ENCODE measurements at regions not wholly inside any gene's neighbourhood (a gene's known extent, or its start where the extent isn't known, plus 50 kb on each side); places are given as distances from the start of the nearest gene placed in this dataset.

DNA sequence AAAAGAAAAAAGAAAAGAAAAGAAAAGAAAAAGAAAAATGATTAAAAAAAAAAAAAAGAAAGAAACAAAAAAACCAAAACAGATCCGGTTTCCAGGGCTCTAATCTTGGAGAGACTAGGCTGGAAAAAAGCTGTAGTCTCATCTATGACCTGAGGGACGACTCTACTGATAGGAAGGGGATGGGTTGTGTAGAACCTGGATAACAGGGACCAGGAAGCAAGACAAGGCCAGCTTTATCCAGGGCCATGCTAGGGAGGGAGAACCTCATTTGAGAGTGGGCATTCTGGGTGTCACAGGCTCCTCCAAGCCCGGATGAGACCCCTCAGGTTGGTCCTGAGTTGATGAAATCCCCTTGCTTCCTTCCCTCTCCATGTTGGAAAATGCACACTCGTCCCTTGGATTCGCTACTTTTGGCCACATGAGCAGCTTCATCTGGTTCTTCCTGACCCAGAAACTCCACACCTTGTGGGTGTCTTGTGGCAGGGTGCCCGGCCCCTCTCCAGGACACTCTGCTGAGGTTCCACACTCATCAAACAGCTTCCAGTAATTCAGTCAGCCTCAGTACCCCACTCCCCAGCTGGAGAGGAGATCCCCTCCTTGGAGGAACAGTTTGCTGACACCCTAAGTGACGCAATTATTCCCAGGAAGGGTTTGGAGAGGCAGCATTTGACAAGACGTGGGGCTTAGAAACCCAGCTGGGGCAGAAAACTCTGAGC is 71.1 kb upstream of the LHFPL2 start:
- TF ChIP-seq RARB (CRISPR knock-in tag; IDR thresholded peaks at IDR 0.05), result no peak
- no peak for TF ChIP-seq ZFP30 (CRISPR knock-in tag; IDR thresholded peaks at IDR 0.05)
- no peak for TF ChIP-seq ISL1 (CRISPR knock-in tag; IDR thresholded peaks at IDR 0.05)
- TF ChIP-seq TOX (CRISPR knock-in tag; IDR thresholded peaks at IDR 0.05; ENCODE audit: borderline replicate concordance), result no peak
- TF ChIP-seq, protein P1, sequence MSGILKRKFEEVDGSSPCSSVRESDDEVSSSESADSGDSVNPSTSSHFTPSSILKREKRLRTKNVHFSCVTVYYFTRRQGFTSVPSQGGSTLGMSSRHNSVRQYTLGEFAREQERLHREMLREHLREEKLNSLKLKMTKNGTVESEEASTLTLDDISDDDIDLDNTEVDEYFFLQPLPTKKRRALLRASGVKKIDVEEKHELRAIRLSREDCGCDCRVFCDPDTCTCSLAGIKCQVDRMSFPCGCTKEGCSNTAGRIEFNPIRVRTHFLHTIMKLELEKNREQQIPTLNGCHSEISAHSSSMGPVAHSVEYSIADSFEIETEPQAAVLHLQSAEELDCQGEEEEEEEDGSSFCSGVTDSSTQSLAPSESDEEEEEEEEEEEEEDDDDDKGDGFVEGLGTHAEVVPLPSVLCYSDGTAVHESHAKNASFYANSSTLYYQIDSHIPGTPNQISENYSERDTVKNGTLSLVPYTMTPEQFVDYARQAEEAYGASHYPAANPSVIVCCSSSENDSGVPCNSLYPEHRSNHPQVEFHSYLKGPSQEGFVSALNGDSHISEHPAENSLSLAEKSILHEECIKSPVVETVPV (CRISPR knock-in tag; IDR thresholded peaks at IDR 0.05), result no peak
- no peak for TF ChIP-seq ZNF565 (CRISPR knock-in tag; conservative IDR thresholded peaks at IDR 0.05; ENCODE audit: low read depth)
- TF ChIP-seq, protein P2, sequence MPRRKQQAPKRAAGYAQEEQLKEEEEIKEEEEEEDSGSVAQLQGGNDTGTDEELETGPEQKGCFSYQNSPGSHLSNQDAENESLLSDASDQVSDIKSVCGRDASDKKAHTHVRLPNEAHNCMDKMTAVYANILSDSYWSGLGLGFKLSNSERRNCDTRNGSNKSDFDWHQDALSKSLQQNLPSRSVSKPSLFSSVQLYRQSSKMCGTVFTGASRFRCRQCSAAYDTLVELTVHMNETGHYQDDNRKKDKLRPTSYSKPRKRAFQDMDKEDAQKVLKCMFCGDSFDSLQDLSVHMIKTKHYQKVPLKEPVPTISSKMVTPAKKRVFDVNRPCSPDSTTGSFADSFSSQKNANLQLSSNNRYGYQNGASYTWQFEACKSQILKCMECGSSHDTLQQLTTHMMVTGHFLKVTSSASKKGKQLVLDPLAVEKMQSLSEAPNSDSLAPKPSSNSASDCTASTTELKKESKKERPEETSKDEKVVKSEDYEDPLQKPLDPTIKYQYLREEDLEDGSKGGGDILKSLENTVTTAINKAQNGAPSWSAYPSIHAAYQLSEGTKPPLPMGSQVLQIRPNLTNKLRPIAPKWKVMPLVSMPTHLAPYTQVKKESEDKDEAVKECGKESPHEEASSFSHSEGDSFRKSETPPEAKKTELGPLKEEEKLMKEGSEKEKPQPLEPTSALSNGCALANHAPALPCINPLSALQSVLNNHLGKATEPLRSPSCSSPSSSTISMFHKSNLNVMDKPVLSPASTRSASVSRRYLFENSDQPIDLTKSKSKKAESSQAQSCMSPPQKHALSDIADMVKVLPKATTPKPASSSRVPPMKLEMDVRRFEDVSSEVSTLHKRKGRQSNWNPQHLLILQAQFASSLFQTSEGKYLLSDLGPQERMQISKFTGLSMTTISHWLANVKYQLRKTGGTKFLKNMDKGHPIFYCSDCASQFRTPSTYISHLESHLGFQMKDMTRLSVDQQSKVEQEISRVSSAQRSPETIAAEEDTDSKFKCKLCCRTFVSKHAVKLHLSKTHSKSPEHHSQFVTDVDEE (CRISPR knock-in tag; IDR thresholded peaks at IDR 0.05), result no peak
- TF ChIP-seq GLIS3 (CRISPR knock-in tag; IDR thresholded peaks at IDR 0.05), result no peak
- TF ChIP-seq, protein P3, sequence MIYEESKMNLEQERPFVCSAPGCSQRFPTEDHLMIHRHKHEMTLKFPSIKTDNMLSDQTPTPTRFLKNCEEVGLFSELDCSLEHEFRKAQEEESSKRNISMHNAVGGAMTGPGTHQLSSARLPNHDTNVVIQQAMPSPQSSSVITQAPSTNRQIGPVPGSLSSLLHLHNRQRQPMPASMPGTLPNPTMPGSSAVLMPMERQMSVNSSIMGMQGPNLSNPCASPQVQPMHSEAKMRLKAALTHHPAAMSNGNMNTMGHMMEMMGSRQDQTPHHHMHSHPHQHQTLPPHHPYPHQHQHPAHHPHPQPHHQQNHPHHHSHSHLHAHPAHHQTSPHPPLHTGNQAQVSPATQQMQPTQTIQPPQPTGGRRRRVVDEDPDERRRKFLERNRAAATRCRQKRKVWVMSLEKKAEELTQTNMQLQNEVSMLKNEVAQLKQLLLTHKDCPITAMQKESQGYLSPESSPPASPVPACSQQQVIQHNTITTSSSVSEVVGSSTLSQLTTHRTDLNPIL (CRISPR knock-in tag; IDR thresholded peaks at IDR 0.05; ENCODE audit: low read depth), result no peak
- TF ChIP-seq ZNF8 (CRISPR knock-in tag; IDR thresholded peaks at IDR 0.05), result no peak
- no peak for TF ChIP-seq SNAI2 (CRISPR knock-in tag; IDR thresholded peaks at IDR 0.05)
- TF ChIP-seq ARNTL (CRISPR knock-in tag; IDR thresholded peaks at IDR 0.05; ENCODE audit: borderline replicate concordance, low read depth), result no peak
- ATAC-seq, result no peak

DNA sequence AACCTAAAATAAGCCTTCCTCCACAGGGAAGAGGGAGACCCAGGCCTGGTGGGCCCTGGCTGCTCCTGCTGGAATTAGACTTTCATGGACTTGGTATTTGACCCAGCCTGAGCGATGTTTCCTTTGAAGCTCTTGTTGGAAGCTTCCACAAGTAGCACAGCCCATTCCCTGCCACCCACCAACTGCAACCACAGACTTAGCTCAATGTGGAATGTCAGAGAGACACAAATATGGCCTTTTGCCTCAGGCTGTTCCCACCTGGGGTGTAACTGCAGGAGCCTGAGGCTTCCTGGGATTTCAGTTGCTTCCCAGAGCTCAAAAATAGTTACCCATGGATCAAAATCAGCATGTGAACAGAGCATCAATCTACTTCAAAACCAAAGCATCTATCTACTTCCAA is 70.3 kb upstream of the LHFPL2 start:
- no peak for ATAC-seq
- TF ChIP-seq RARB (CRISPR knock-in tag; IDR thresholded peaks at IDR 0.05) (no peak), ZNF565 (CRISPR knock-in tag; conservative IDR thresholded peaks at IDR 0.05; ENCODE audit: low read depth) (no peak), SNAI2 (CRISPR knock-in tag; IDR thresholded peaks at IDR 0.05) (no peak), BACH2 (CRISPR knock-in tag; IDR thresholded peaks at IDR 0.05; ENCODE audit: borderline replicate concordance) (no peak), ZFP3 (CRISPR knock-in tag; IDR thresholded peaks at IDR 0.05) (no peak), ZNF8 (CRISPR knock-in tag; IDR thresholded peaks at IDR 0.05) (no peak)
- TF ChIP-seq, protein P4, sequence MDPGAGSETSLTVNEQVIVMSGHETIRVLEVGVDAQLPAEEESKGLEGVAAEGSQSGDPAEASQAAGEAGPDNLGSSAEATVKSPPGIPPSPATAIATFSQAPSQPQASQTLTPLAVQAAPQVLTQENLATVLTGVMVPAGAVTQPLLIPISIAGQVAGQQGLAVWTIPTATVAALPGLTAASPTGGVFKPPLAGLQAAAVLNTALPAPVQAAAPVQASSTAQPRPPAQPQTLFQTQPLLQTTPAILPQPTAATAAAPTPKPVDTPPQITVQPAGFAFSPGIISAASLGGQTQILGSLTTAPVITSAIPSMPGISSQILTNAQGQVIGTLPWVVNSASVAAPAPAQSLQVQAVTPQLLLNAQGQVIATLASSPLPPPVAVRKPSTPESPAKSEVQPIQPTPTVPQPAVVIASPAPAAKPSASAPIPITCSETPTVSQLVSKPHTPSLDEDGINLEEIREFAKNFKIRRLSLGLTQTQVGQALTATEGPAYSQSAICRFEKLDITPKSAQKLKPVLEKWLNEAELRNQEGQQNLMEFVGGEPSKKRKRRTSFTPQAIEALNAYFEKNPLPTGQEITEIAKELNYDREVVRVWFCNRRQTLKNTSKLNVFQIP (CRISPR knock-in tag; IDR thresholded peaks at IDR 0.05; ENCODE audit: borderline replicate concordance, low read depth), result no peak

DNA sequence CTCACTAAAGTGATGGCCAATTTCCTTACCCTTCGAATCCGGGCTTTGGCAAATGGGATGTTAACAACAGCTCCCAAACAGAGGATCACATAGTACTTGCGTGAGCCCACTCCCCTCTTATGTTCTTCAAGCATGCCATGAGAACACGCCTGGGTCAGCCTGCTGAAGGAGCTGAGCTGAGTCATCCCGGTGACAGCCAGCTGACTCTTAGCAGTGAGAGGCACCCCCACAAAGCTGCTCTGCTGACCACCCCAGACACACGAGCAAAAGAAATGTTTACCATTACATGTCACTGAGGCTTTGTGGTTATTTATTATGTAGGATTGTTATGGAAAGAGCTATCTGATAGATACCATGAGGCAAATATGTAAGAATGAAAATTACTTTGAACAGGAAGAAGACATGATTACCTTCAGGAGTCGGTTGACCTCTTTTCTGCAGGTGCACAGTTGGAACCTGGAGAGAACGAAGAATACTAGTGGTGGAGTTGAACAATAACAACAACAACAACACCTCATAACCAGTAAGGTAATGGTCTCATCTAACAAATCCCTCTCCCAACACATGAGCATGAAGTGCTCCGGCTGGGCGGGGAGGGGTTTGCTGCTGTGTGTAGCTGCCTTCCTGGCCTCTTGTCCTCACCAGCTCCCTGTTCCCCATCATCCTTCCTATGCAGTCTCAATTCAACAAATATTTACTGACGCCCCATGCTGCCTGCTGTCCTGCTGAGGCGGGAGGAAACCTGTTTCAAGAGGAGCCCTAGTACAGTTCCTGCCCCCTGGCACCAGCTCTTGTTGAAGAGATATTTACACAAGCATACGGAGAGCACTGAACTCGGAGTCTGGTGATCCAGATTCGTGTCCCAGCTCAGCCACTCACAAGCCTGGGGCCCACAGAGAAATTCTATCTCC is 69.4 kb upstream of the LHFPL2 start:
- TF ChIP-seq GLIS3 (CRISPR knock-in tag; IDR thresholded peaks at IDR 0.05), result no peak
- TF ChIP-seq ZNF565 (CRISPR knock-in tag; conservative IDR thresholded peaks at IDR 0.05; ENCODE audit: low read depth), result no peak
- TF ChIP-seq TOX (CRISPR knock-in tag; IDR thresholded peaks at IDR 0.05; ENCODE audit: borderline replicate concordance), result no peak
- TF ChIP-seq BACH2 (CRISPR knock-in tag; IDR thresholded peaks at IDR 0.05; ENCODE audit: borderline replicate concordance), result no peak
- no peak for TF ChIP-seq ZNF8 (CRISPR knock-in tag; IDR thresholded peaks at IDR 0.05)
- no peak for TF ChIP-seq ESRRG (CRISPR knock-in tag; IDR thresholded peaks at IDR 0.05)
- no peak for TF ChIP-seq ARNTL (CRISPR knock-in tag; IDR thresholded peaks at IDR 0.05; ENCODE audit: borderline replicate concordance, low read depth)
- TF ChIP-seq, protein P1 (CRISPR knock-in tag; IDR thresholded peaks at IDR 0.05), result no peak
- TF ChIP-seq, protein P3 (CRISPR knock-in tag; IDR thresholded peaks at IDR 0.05; ENCODE audit: low read depth), result no peak
- no peak for TF ChIP-seq TCF4 (CRISPR knock-in tag; IDR thresholded peaks at IDR 0.05; ENCODE audit: borderline replicate concordance)
- TF ChIP-seq ZNF70 (CRISPR knock-in tag; IDR thresholded peaks at IDR 0.05), result no peak
- TF ChIP-seq, protein P4 (CRISPR knock-in tag; IDR thresholded peaks at IDR 0.05; ENCODE audit: borderline replicate concordance, low read depth), result no peak
- TF ChIP-seq ZFP3 (CRISPR knock-in tag; IDR thresholded peaks at IDR 0.05), result no peak
- no peak for TF ChIP-seq SNAI2 (CRISPR knock-in tag; IDR thresholded peaks at IDR 0.05)
- TF ChIP-seq ZC3H10 (CRISPR knock-in tag; IDR thresholded peaks at IDR 0.05), result no peak
- TF ChIP-seq ZFP30 (CRISPR knock-in tag; IDR thresholded peaks at IDR 0.05), result no peak
- no peak for TF ChIP-seq OSR1 (CRISPR knock-in tag; IDR thresholded peaks at IDR 0.05)
- no peak for TF ChIP-seq PPARA (CRISPR knock-in tag; IDR thresholded peaks at IDR 0.05; ENCODE audit: borderline replicate concordance)
- no peak for ATAC-seq

Data from SK-N-SH treated with all-trans-retinoic acid at 6 μM for 48 hours (cell line).